ENCODE measurements at regions not wholly inside any gene's neighbourhood (a gene's known extent, or its start where the extent isn't known, plus 50 kb on each side); places are given as distances from the start of the nearest gene placed in this dataset.

DNA sequence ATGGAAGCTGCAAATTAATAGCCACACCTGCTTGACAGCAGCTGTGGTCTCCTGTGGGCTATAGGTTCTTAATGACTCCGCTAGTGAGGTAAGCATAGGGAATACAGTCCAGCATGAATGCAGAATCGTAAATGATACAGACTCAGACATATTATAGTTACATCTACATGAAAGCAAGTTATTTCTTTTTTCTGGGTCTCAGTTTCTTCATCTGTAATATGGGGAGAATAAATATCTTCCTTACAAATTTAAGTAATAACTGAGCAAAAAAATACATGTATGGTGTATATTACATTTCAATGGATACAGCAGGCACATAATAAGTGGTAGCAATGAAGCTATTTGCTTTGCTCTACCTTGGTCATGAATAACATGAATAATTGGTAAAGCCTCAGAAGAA lies 245.9 kb upstream of the RHOBTB1 start:
- DNase-seq (ENCODE audit: low read depth, low spot score): no peak
- CTCF ChIA-PET: interaction anchor here (0.7 to 2.1 kb wide), 10 partner anchors 8 to 423 kb away, joined by 3 to 21 read pairs (median 6); no protein-coding TSS in a partner anchor
- H3K27me3 ChIP-seq (ENCODE audit: control insufficient read depth, insufficient read depth, low read length): no peaks in the 10 kb centered on the region
- no peak overlapping the region for H3K4me3 ChIP-seq (ENCODE audit: low read depth, low read length)
- H3K27ac ChIP-seq (ENCODE audit: low read depth, low read length): no peak overlapping the region
- H3K9me3 ChIP-seq (ENCODE audit: control insufficient read depth, insufficient read depth, low read length): peaks cover 7% of the 10 kb centered on the region
- POLR2A ChIA-PET: interaction anchor here (0.6 kb wide), 1 partner anchor 202 kb away, joined by 10 read pairs; no protein-coding TSS in a partner anchor
- TF ChIP-seq CTCF (IDR thresholded peaks at IDR 0.05; ENCODE audit: low read depth, low read length): no peak

GRCh38 chr10:61188691-61189090 lies 244.7 kb upstream of the RHOBTB1 start:
- Histone ChIP-seq H3K9me3 (ENCODE audit: control insufficient read depth, insufficient read depth, low read length) (peaks cover 7% of the 10 kb centered on the region), H3K27me3 (ENCODE audit: control insufficient read depth, insufficient read depth, low read length) (no peaks in the 10 kb centered on the region), H3K4me3 (ENCODE audit: low read depth, low read length) (no peak overlapping the region), H3K27ac (ENCODE audit: low read depth, low read length) (no peak overlapping the region)
- ChIA-PET CTCF (interaction anchor here (0.6 to 2.0 kb wide), 2 partner anchors 11 to 35 kb away, joined by 6 read pairs; no protein-coding TSS in a partner anchor), POLR2A (no interaction called here)
- DNase-seq (ENCODE audit: low read depth, low spot score): no peak
- no peak for TF ChIP-seq CTCF (IDR thresholded peaks at IDR 0.05; ENCODE audit: low read depth, low read length)

GRCh38 chr10:61188101-61188500 lies 244.1 kb upstream of the RHOBTB1 start:
- no peak for TF ChIP-seq CTCF (IDR thresholded peaks at IDR 0.05; ENCODE audit: low read depth, low read length)
- DNase-seq (ENCODE audit: low read depth, low spot score): no peak
- Histone ChIP-seq H3K27ac (ENCODE audit: low read depth, low read length) (no peak overlapping the region), H3K27me3 (ENCODE audit: control insufficient read depth, insufficient read depth, low read length) (no peaks in the 10 kb centered on the region), H3K9me3 (ENCODE audit: control insufficient read depth, insufficient read depth, low read length) (peaks cover 7% of the 10 kb centered on the region), H3K4me3 (ENCODE audit: low read depth, low read length) (no peak overlapping the region)
- POLR2A ChIA-PET: no interaction called here
- CTCF ChIA-PET: no interaction called here

GRCh38 chr10:61187601-61188000 lies 243.6 kb upstream of the RHOBTB1 start:
- Histone ChIP-seq H3K4me3 (ENCODE audit: low read depth, low read length) (no peak overlapping the region), H3K9me3 (ENCODE audit: control insufficient read depth, insufficient read depth, low read length) (peaks cover 6% of the 10 kb centered on the region), H3K27me3 (ENCODE audit: control insufficient read depth, insufficient read depth, low read length) (no peaks in the 10 kb centered on the region), H3K27ac (ENCODE audit: low read depth, low read length) (no peak overlapping the region)
- TF ChIP-seq CTCF (IDR thresholded peaks at IDR 0.05; ENCODE audit: low read depth, low read length): no peak
- POLR2A ChIA-PET: no interaction called here
- DNase-seq (ENCODE audit: low read depth, low spot score): no peak
- CTCF ChIA-PET: no interaction called here

- H3K27me3 ChIP-seq (ENCODE audit: control insufficient read depth, insufficient read depth, low read length): no peaks in the 10 kb centered on the region
- no peak overlapping the region for H3K4me3 ChIP-seq (ENCODE audit: low read depth, low read length)
- DNase-seq (ENCODE audit: low read depth, low spot score): no peak
- no peak overlapping the region for H3K27ac ChIP-seq (ENCODE audit: low read depth, low read length)
- CTCF ChIA-PET: no interaction called here
- H3K9me3 ChIP-seq (ENCODE audit: control insufficient read depth, insufficient read depth, low read length): no peaks in the 10 kb centered on the region
- TF ChIP-seq CTCF (IDR thresholded peaks at IDR 0.05; ENCODE audit: low read depth, low read length): no peak
- POLR2A ChIA-PET: no interaction called here
Observed at GRCh38 chr10:61186408-61186807, 242.4 kb upstream of the RHOBTB1 start.
